ENCODE measurements at regions not wholly inside any gene's neighbourhood (a gene's known extent, or its start where the extent isn't known, plus 50 kb on each side); places are given as distances from the start of the nearest gene placed in this dataset.
"Not testable (repeated sequence)": the region's sequence is repeated elsewhere in the genome, so short reads cannot be mapped to it uniquely, and the experiment has no call there.

- FAIRE-seq = no peak
These were observed 234.2 kb upstream of the FZD8 start for GRCh38 chr10:35876248-35876647.

GRCh38 chr10:35875016-35875676 lies 233.1 kb upstream of the FZD8 start:
- no peak for FAIRE-seq

- no peak for FAIRE-seq
These were observed 232.4 kb upstream of the FZD8 start for GRCh38 chr10:35874311-35875015.

- FAIRE-seq = no peak
These were observed 230.6 kb upstream of the FZD8 start for GRCh38 chr10:35872671-35873070.

DNA sequence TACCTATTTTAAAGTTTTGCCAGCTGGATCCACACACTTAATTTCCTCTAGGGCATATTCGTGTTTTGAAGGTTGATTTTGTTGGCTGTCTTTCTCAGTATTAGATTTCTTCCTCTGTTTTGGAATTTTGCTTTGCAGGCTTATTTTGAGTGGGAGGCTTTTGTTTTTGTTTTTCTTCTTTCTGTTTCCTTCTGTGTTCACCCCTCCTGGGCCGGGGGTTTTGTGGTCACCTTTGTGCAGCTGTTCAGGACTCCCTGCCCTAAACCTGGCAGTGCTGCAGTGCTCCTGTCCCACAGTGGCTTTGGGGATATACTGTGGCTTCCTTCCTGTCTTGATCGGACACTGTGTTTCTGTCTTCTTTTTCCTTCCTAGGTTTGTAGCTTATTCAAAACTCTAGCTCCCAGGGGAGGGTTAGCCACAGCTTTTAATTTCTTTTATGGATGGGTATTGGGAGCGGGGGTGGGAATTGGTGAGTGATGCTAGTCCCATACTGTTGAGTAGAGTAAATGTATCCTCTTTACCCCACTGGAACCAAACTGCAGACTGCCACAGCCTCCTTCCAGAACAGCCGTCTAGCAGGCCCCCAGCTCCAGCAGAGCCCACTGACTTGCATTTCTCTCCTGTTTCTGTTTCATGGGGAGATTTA lies 228.7 kb upstream of the FZD8 start:
- FAIRE-seq = no peak

DNA sequence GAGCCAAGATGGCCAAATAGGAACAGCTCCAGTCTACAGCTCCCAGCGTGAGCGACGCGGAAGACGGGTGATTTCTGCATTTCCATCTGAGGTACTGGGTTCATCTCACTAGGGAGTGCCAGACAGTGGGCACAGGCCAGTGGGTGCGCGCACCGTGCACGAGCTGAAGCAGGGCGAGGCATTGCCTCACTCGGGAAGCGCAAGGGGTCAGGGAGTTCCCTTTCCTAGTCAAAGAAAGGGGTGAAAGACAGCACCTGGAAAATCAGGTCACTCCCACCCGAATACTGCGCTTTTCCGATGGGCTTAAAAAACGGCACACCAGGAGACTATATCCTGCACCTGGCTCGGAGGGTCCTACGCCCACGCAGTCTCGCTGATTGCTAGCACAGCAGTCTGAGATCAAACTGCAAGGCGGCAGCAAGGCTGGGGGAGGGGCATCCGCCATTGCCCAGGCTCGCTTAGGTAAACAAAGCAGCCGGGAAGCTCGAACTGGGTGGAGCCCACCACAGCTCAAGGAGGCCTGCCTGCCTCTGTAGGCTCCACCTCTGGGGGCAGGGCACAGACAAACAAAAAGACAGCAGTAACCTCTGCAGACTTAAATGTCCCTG lies 216.7 kb upstream of the FZD8 start:
- FAIRE-seq = not testable (repeated sequence)

DNA sequence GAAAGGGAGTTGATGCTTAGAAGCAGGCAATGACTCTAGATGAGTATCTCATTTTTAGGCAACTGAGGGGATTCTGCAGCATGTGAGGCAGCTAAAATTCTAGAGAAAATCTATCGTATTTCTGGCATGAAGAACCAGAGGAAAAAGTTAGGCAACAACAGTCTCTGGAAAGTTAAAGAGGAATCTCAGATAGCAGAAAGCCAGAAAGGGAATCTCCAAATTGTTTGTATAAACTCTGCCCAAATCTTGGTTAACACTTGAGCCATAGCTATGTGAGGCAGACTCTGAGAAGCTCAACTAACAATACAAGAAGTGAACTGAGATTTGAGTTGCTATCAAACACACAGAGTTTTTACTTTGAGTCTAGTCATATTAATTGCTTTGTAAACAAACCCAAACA lies 215.8 kb upstream of the FZD8 start:
- no peak for FAIRE-seq

- FAIRE-seq = no peak
These were observed 213.3 kb upstream of the FZD8 start for GRCh38 chr10:35855155-35855947.

GRCh38 chr10:35854661-35855060 lies 212.6 kb upstream of the FZD8 start:
- FAIRE-seq = no peak

DNA sequence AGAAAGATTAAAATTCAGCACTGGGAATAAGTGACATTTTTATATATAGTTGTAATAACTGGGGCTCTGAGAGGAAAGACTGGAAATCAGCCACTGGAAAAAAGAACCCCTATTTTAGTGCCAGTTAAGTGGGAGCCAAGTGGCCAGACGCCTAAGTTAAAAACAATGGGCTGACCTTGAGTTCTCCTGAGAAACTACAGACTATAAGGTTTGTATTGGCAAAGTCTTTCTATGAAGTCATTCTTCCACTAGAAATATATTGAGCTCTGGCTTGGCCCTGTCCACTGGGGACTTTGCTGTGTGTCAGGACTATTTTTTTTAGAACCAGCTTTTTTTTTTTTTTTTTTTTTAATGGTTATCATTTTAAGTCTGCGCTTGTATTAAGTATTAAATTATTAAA lies 210.6 kb upstream of the FZD8 start:
- no peak for FAIRE-seq

DNA sequence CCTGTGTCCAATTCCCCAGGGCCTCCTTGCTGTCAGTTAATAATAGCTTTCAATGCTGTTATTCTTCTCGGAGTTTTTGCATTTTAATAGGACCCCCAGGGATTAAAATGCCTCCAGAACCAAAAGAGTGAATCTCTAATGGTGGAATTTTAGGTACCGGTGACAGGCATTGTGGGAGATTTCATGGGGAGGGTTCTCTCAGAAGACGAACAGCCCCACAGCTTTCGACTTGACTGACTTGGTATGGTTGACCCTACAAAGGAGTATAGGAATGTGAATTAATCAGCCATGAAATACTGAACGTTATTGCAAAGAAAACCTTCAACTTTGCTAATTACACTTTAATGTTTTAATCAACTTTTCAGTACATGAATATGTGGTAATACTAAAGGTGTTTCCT lies 206.3 kb upstream of the FZD8 start:
- no peak for FAIRE-seq

- FAIRE-seq = no peak
These were observed 202.6 kb upstream of the FZD8 start for GRCh38 chr10:35844686-35845085.

DNA sequence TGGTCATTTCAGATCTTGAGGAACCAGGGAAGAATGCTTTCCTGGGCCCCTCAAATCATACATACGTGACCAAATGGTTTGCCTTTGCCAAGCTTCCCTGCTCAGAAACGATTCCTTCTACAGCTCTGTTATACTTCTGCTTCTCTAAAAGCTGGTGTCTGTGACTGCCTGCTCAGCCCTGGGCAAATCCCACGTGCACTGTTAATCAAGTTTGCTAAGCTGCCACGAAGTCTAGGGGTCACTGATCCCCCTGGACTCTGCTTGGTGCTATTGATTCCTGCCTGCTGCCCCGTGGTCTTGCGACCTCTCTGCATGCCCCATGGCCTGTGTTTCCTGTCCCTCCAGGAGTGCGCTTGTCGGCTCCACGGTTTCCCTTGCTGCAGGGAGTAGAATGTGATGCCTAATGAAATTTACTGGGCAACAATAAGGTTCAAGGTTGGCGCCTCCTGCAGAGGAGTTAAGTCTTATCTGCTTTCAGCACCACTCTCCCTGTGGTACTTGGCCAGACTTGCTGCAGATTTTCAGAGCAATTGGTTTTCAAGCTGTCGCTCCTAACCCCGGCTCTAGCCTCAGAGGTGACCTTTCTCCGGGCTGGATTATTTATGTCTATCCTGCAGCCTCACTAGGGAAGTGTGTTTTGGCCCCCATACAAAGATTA lies 201.6 kb upstream of the FZD8 start:
- FAIRE-seq = no peak

GRCh38 chr10:35838054-35838453 lies 196.0 kb upstream of the FZD8 start:
- no peak for FAIRE-seq

- FAIRE-seq = no peak
These were observed 193.4 kb upstream of the FZD8 start for GRCh38 chr10:35835545-35835944.

DNA sequence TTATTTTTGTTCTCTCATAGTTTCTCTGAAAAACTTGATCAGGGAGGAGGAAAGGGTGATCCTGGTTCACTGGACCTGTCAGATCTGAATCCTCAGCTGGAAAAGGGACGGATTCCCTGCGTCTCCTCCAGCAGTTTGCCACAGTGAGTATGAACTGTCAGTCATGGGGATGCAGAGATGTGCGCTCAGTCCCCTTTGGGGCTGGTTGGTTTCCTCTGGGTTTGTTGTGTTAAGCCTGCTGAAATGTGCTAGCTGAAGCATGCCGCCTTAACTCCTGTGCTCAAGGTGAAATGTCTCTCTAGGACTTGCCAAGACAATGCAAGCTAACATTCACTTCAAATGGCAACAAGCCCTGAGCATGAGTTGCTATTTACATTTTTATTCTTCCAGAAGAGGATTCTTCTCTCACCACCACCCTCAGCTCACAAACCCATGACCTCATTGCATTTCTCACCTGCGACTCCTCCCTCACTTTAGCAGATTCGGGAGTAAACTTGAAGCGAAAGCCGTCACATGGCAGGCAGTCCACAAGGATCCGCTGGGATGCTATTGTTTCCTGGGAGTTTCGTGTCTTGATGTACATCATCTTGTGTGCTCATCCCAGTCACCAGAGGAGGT lies 192.9 kb upstream of the FZD8 start:
- FAIRE-seq = no peak

GRCh38 chr10:35827783-35828182 lies 185.7 kb upstream of the FZD8 start:
- FAIRE-seq = no peak

- no peak for FAIRE-seq
These were observed 182.6 kb upstream of the FZD8 start for GRCh38 chr10:35824704-35825103.

GRCh38 chr10:35822316-35822715 lies 180.2 kb upstream of the FZD8 start:
- no peak for FAIRE-seq

DNA sequence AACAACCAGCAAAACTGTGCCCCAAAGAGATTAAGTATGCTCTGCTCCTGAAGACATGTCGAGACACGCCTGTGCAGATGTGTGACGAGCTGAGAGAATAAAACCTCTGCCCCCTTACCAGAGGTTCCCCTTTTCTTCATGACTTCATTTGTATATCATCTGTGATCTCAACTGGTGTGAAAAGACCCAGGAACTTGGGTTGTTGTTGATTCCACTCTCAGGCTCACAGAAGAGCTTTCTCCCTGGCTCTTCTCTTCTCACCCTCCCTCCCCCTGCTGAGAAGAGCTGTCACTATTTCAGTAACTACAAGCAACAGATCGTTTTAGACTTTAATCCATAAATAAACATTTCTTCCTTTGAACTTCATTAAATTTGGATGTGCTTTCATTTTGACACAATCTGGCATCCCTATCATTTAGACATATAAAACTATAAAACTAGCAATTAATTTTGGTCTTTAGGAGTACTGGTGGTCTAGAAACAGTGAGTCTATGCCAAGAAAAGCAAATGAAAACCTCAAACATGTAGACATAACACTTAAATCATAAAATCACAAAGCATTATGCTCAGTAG lies 179.3 kb upstream of the FZD8 start:
- peak; percentile 96 for FAIRE-seq

DNA sequence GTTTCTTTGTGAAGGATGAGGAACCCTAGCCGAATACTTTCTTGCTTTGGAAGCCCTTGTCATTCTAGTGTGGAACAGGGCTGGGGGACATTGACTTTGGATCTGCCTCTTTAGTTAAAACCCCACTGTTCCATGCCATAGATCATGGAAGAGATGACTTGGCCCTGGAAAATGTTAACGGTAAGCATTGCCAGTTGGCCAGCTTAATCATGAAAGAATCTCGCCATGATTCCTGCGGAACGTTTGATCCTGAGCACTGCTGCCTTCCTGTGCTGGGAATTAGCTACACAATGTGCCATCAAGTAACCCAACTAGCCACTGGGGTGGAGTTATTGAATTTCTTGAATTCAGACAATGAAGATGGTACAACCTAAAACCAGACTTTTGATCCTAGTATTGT lies 177.6 kb upstream of the FZD8 start:
- FAIRE-seq = no peak

- FAIRE-seq = no peak
These were observed 176.9 kb upstream of the FZD8 start for GRCh38 chr10:35819011-35819410.

Measured in endometrium (tissue), 2 donors.